GM12878 (cell line): ENCODE measurements at regions not wholly inside any gene's neighbourhood (a gene's known extent, or its start where the extent isn't known, plus 50 kb on each side); places are given as distances from the start of the nearest gene placed in this dataset.

Experiments used
- ATAC-seq: fragments of 200-7000 bp; cut with Tn5 transposase; 3 replicates; pipeline ENCODE4 v1.9.1; 2020; ENCODE audit warnings: mild to moderate bottlenecking, moderate library complexity
- BruUV-seq: library from RNA; stranded (reverse); fragments of 400-500 nt; replicated peaks from 2 replicates; lab custom pipeline; 2021; lab: Mats Ljungman, UMichigan
- CTCF ChIA-PET: fragments of 300-600 bp; sonication (Branson Sonifier 250); formaldehyde crosslinking; extraction: SDS; loops from one replicate; lab custom pipeline; 2021; ENCODE audit warnings: inconsistent platforms; lab: Yijun Ruan, JAX
- POLR2A ChIA-PET: fragments of 350-600 bp; formaldehyde crosslinking; extraction: SDS; loops from one replicate; lab custom pipeline; 2021; ENCODE audit warnings: inconsistent platforms; lab: Charles Lee
- RAD21 ChIA-PET: fragments of 300-600 bp; sonication (Branson Sonifier 250); formaldehyde crosslinking; loops from one replicate; lab custom pipeline; 2023; ENCODE audit warnings: antibody characterized with exemption; ENCODE audit not compliant: unreplicated experiment; lab: Charles Lee
- SMC1A ChIA-PET: fragments of 300-600 bp; sonication (Branson Sonifier 250); formaldehyde crosslinking; loops from one replicate; lab custom pipeline; 2023; ENCODE audit not compliant: unreplicated experiment, uncharacterized antibody; lab: Charles Lee
- DNase-seq: peaks from one replicate; pipeline ENCODE4 v3.0.0-alpha.2; 2011; ENCODE audit warnings: low read depth, low spot score
- FAIRE-seq: peaks from 3 replicates; lab custom pipeline; 2011; peaks lifted over from hg19 to GRCh38; lab: Jason Lieb, UNC
- H2AFZ ChIP-seq: 2 replicates; pipeline ENCODE4 v1.6.0; 2011; ENCODE audit warnings: low read depth, low read length, control low read depth; ENCODE audit not compliant: control insufficient read depth
- H3K27ac ChIP-seq: 2 replicates; pipeline ENCODE4 v1.5.1; 2011; ENCODE audit warnings: control low read depth; ENCODE audit not compliant: control insufficient read depth, insufficient read depth
- H3K27me3 ChIP-seq, 2 experiments: replicated peaks in 1 of 2; 2 replicates each; pipeline versions ENCODE4 v1.6.0 to v1.6.1; 2011; ENCODE audit warnings: low read length in 1 of 2; ENCODE audit not compliant: control insufficient read depth in 2 of 2, insufficient read depth in 2 of 2
- H3K36me3 ChIP-seq, 2 experiments: 2 replicates each; pipeline ENCODE4 v1.5.1; 2011; ENCODE audit warnings: low read length in 1 of 2; ENCODE audit not compliant: control insufficient read depth in 2 of 2, insufficient read depth in 2 of 2
- H3K4me1 ChIP-seq: 2 replicates; pipeline ENCODE4 v1.6.1; 2011; ENCODE audit warnings: mild to moderate bottlenecking, low read length, moderate library complexity, mixed read lengths; ENCODE audit not compliant: control insufficient read depth, insufficient read depth
- H3K4me2 ChIP-seq: 2 replicates; pipeline ENCODE4 v1.6.0; 2011; ENCODE audit warnings: control low read depth; ENCODE audit not compliant: control insufficient read depth, insufficient read depth
- H3K4me3 ChIP-seq: fragments of 200-600 bp; sonication (generic); 2 replicates; pipeline ENCODE4 v1.5.1; 2016
- H3K79me2 ChIP-seq: 2 replicates; pipeline ENCODE4 v1.6.0; 2011; ENCODE audit warnings: low read length; ENCODE audit not compliant: control insufficient read depth, insufficient read depth
- H3K9ac ChIP-seq: 2 replicates; pipeline ENCODE4 v1.8.0; 2011; ENCODE audit warnings: low read length, control low read depth, mixed read lengths; ENCODE audit not compliant: control insufficient read depth, insufficient read depth
- H3K9me3 ChIP-seq: replicated peaks from 3 replicates; pipeline ENCODE4 v1.5.1; 2011; ENCODE audit warnings: mild to moderate bottlenecking, low read length; ENCODE audit not compliant: control insufficient read depth, insufficient read depth
- H4K20me1 ChIP-seq: 2 replicates; pipeline ENCODE4 v1.6.0; 2011; ENCODE audit not compliant: control insufficient read depth, insufficient read depth
- ATF2 ChIP-seq: IDR thresholded peaks from 2 replicates; pipeline ENCODE4 v1.6.1; 2012; ENCODE audit warnings: low read length, inconsistent platforms
- BCLAF1 ChIP-seq: fragments of 450-650 bp; IDR thresholded peaks from 2 replicates; pipeline ENCODE4 v1.6.1; 2017; ENCODE audit warnings: antibody characterized with exemption, mild to moderate bottlenecking, moderate library complexity
- BHLHE40 ChIP-seq, 2 experiments: fragments of 450-650 bp in 1 of 2; IDR thresholded peaks; 2 replicates each; pipeline ENCODE4 v1.6.1; 2011 to 2017; ENCODE audit warnings: low read depth in 2 of 2, borderline replicate concordance in 1 of 2, improper control_type of control experiment in 1 of 2, low read length in 1 of 2, mild to moderate bottlenecking in 1 of 2
- CHD1 ChIP-seq: IDR thresholded peaks from 2 replicates; pipeline ENCODE4 v1.6.1; 2012; ENCODE audit warnings: low read depth, low read length, improper control_type of control experiment
- CHD2 ChIP-seq: IDR thresholded peaks from 2 replicates; pipeline ENCODE4 v1.6.1; 2011; ENCODE audit warnings: low read depth, low read length, improper control_type of control experiment, borderline replicate concordance
- EGR1 ChIP-seq, 2 experiments: IDR thresholded peaks; 1 replicate in 1 of 2; 2 replicates in 1 of 2; pipeline ENCODE4 v1.6.1; 2011 to 2012; ENCODE audit warnings: low read depth in 2 of 2, low read length in 2 of 2, borderline replicate concordance in 1 of 2, mild to moderate bottlenecking in 1 of 2, moderate library complexity in 1 of 2
- ESRRA ChIP-seq: IDR thresholded peaks from 2 replicates; pipeline ENCODE4 v1.6.1; 2012; ENCODE audit warnings: mild to moderate bottlenecking, low read length, improper control_type of control experiment
- KDM1A ChIP-seq: fragments of 200-600 bp; sonication (generic); IDR thresholded peaks from 2 replicates; pipeline ENCODE4 v1.6.1; 2016; ENCODE audit warnings: borderline replicate concordance
- POLR2AphosphoS5 ChIP-seq: IDR thresholded peaks from 2 replicates; pipeline ENCODE4 v1.6.1; 2011; ENCODE audit warnings: mild to moderate bottlenecking, low read length, inconsistent platforms
- RB1 ChIP-seq: fragments of 450-650 bp; formaldehyde crosslinking; IDR thresholded peaks from 2 replicates; pipeline ENCODE4 v1.6.1; 2017; ENCODE audit warnings: mild to moderate bottlenecking, borderline replicate concordance
- SPI1 ChIP-seq: IDR thresholded peaks from 2 replicates; pipeline ENCODE4 v1.6.1; 2011; ENCODE audit warnings: low read depth, mild to moderate bottlenecking, low read length, moderate library complexity, borderline replicate concordance; ENCODE audit not compliant: insufficient read depth
- WRNIP1 ChIP-seq: IDR thresholded peaks from 2 replicates; pipeline ENCODE4 v1.6.1; 2011; ENCODE audit warnings: low read depth, low read length, improper control_type of control experiment, borderline replicate concordance
- ZNF217 ChIP-seq: fragments of 450-650 bp; IDR thresholded peaks from 2 replicates; pipeline ENCODE4 v1.6.1; 2017; ENCODE audit warnings: antibody characterized with exemption, mild to moderate bottlenecking
- WGBS: methylation state at CpG from one replicate; pipeline ENCODE4 v1.1.6; 2016; ENCODE audit warnings: low lambda C conversion rate; ENCODE audit not compliant: insufficient replicate concordance, insufficient coverage; ENCODE audit errors: missing lambda C conversion rate; 5-methylcytosine and 5-hydroxymethylcytosine counted together
- in situ Hi-C: fragments of 300-500 bp; cut with MboI; formaldehyde crosslinking; loops from 9 replicates; pipeline ENCODE4 v1.14.3; 2018; ENCODE audit warnings: mixed read lengths
- intact Hi-C: fragments of 100-400 bp; cut with micrococcal nuclease; formaldehyde crosslinking; loops from one replicate; pipeline ENCODE4 v1.14.2; 2022; ENCODE audit not compliant: unreplicated experiment
- TF ChIP-seq, protein P1 (sequence below): IDR thresholded peaks from 2 replicates; pipeline ENCODE4 v1.6.1; 2011; ENCODE audit warnings: borderline replicate concordance, low read depth, mild to moderate bottlenecking, moderate library complexity, low read length; ENCODE audit not compliant: insufficient read depth, poor library complexity, severe bottlenecking
- TF ChIP-seq, protein P2 (sequence below): fragments of 450-650 bp; IDR thresholded peaks from 2 replicates; pipeline ENCODE4 v1.6.1; 2017; ENCODE audit warnings: mild to moderate bottlenecking, low read depth, inconsistent platforms; ENCODE audit not compliant: poor library complexity, severe bottlenecking

DNA sequence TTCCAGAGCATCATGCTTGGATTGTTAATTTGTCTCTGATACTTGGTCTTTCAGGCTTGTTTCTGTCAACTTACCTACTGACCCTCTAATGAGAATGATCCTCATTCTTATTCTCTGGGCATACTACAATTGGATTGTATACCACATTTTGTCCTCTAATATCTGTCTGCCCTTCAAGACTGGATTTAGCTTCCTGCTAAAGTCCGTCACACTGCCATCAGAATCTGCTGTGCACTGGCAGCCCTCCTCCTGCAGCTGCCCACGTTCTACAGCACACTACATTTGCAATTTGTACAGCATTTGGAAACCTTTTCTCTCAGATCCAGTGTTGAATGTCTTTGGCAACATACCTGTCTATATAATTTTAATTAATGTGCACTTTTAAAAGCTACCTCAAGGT, 183.1 kb downstream of the ZNF330 start:
- WGBS, result 23% methylated on average over 2 of the region's 2 CpGs
- Histone ChIP-seq H3K9me3 (no peaks in the 10 kb centered on the region), H4K20me1 (no peaks in the 10 kb centered on the region), H3K79me2 (no peaks in the 10 kb centered on the region), H2AFZ (no peak overlapping the region), H3K27ac (no peak overlapping the region), H3K4me1 (no peaks in the 10 kb centered on the region), H3K4me2 (no peak overlapping the region), H3K27me3 (no peaks in the 10 kb centered on the region), H3K9ac (no peak overlapping the region), H3K36me3 (no peaks in the 10 kb centered on the region), H3K4me3 (no peak overlapping the region)
- RAD21 ChIA-PET, result no interaction called here
- ATAC-seq, result no peak
- POLR2A ChIA-PET, result no interaction called here
- intact Hi-C loops (no loop called here), in situ Hi-C loops (no loop called here)
- SMC1A ChIA-PET, result interaction anchor here (1.0 kb wide), 1 partner anchor 9 kb away, joined by 3 read pairs; no protein-coding TSS in a partner anchor
- FAIRE-seq, result no peak
- no peak for DNase-seq
- BruUV-seq, result no TSS peak
- CTCF ChIA-PET, result interaction anchor here (0.6 kb wide), 2 partner anchors 118 to 1812 kb away, joined by 3 read pairs; no protein-coding TSS in a partner anchor
- no peak for TF ChIP-seq BHLHE40 (IDR thresholded peaks at IDR 0.05; ENCODE audit: borderline replicate concordance in 1 of 2, low read depth in 2 of 2, low read length in 1 of 2)
- TF ChIP-seq ZNF217, result no peak
- TF ChIP-seq RB1, result no peak
- TF ChIP-seq ATF2, result no peak
- TF ChIP-seq, protein P1, sequence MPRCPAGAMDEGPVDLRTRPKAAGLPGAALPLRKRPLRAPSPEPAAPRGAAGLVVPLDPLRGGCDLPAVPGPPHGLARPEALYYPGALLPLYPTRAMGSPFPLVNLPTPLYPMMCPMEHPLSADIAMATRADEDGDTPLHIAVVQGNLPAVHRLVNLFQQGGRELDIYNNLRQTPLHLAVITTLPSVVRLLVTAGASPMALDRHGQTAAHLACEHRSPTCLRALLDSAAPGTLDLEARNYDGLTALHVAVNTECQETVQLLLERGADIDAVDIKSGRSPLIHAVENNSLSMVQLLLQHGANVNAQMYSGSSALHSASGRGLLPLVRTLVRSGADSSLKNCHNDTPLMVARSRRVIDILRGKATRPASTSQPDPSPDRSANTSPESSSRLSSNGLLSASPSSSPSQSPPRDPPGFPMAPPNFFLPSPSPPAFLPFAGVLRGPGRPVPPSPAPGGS, result no peak
- TF ChIP-seq SPI1, result no peak
- TF ChIP-seq EGR1 (IDR thresholded peaks at IDR 0.05; ENCODE audit: borderline replicate concordance in 1 of 2, low read depth in 2 of 2, low read length in 2 of 2), result no peak
- no peak for TF ChIP-seq CHD2
- TF ChIP-seq ESRRA, result no peak
- no peak for TF ChIP-seq WRNIP1
- TF ChIP-seq CHD1, result no peak
- TF ChIP-seq KDM1A, result no peak
- TF ChIP-seq BCLAF1, result no peak
- TF ChIP-seq, protein P2, sequence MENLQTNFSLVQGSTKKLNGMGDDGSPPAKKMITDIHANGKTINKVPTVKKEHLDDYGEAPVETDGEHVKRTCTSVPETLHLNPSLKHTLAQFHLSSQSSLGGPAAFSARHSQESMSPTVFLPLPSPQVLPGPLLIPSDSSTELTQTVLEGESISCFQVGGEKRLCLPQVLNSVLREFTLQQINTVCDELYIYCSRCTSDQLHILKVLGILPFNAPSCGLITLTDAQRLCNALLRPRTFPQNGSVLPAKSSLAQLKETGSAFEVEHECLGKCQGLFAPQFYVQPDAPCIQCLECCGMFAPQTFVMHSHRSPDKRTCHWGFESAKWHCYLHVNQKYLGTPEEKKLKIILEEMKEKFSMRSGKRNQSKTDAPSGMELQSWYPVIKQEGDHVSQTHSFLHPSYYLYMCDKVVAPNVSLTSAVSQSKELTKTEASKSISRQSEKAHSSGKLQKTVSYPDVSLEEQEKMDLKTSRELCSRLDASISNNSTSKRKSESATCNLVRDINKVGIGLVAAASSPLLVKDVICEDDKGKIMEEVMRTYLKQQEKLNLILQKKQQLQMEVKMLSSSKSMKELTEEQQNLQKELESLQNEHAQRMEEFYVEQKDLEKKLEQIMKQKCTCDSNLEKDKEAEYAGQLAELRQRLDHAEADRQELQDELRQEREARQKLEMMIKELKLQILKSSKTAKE, result no peak
- no peak for TF ChIP-seq POLR2AphosphoS5
